Neural cell (in vitro differentiated cells): ENCODE measurements at regions not wholly inside any gene's neighbourhood (a gene's known extent, or its start where the extent isn't known, plus 50 kb on each side); places are given as distances from the start of the nearest gene placed in this dataset.
"Not testable (repeated sequence)": the region's sequence is repeated elsewhere in the genome, so short reads cannot be mapped to it uniquely, and the experiment has no call there.

Experiments used
- H2AFZ ChIP-seq: fragments of 200-600, 300-800 bp; sonication (generic), shearing (Covaris generic); 2 replicates; pipeline ENCODE4 v1.6.0; 2014; ENCODE audit warnings: low read depth, mild to moderate bottlenecking, antibody characterized with exemption, low read length, moderate library complexity
- H3F3A ChIP-seq: fragments of 200-600 bp; shearing (Covaris generic); 2 replicates; pipeline ENCODE4 v1.6.1; 2016; ENCODE audit warnings: mild to moderate bottlenecking, moderate library complexity, mixed read lengths, antibody characterized with exemption, low read length; ENCODE audit not compliant: insufficient read depth, poor library complexity, severe bottlenecking
- H3K27ac ChIP-seq: fragments of 200-600, 300-800 bp; sonication (generic), shearing (Covaris generic); 2 replicates; pipeline ENCODE4 v1.5.1; 2014; ENCODE audit warnings: mild to moderate bottlenecking, low read length, moderate library complexity
- H3K27me3 ChIP-seq: fragments of 300-800, 200-600 bp; sonication (generic), shearing (Covaris generic); 2 replicates; pipeline ENCODE4 v1.6.0; 2014; ENCODE audit warnings: mild to moderate bottlenecking, low read depth, low read length, moderate library complexity; ENCODE audit not compliant: insufficient read depth
- H3K36me3 ChIP-seq: fragments of 300-800, 200-600 bp; sonication (generic), shearing (Covaris generic); 2 replicates; pipeline ENCODE4 v1.5.1; 2014; ENCODE audit warnings: mild to moderate bottlenecking, antibody characterized with exemption, low read length, moderate library complexity; ENCODE audit not compliant: insufficient read depth
- H3K4me2 ChIP-seq: fragments of 300-800, 200-600 bp; sonication (generic), shearing (Covaris generic); 2 replicates; pipeline ENCODE4 v1.6.0; 2014; ENCODE audit warnings: mild to moderate bottlenecking, low read length
- H3K4me3 ChIP-seq: fragments of 300-800, 200-600 bp; sonication (generic), shearing (Covaris generic); 2 replicates; pipeline ENCODE4 v1.5.1; 2014; ENCODE audit warnings: mild to moderate bottlenecking, low read length, moderate library complexity
- H3K79me2 ChIP-seq: fragments of 200-600 bp; shearing (Covaris generic); replicated peaks from 2 replicates; pipeline ENCODE4 v1.6.0; 2014; ENCODE audit warnings: mild to moderate bottlenecking, low read length, moderate library complexity; ENCODE audit not compliant: insufficient read depth
- H3K9ac ChIP-seq: fragments of 300-800, 200-600 bp; sonication (generic), shearing (Covaris generic); 2 replicates; pipeline ENCODE4 v1.6.1; 2016; ENCODE audit warnings: mild to moderate bottlenecking, low read length, mixed read lengths
- H3K9me2 ChIP-seq: fragments of 200-600 bp; shearing (Covaris generic); 2 replicates; pipeline ENCODE4 v1.6.1; 2016; ENCODE audit warnings: mild to moderate bottlenecking, low read length, mixed read lengths; ENCODE audit not compliant: insufficient read depth
- H3K9me3 ChIP-seq: fragments of 200-600, 300-800 bp; sonication (generic), shearing (Covaris generic); 2 replicates; pipeline ENCODE4 v1.6.1; 2016; ENCODE audit warnings: mild to moderate bottlenecking, mixed run types, low read length, moderate library complexity, mixed read lengths
- H4K20me1 ChIP-seq: fragments of 200-600 bp; shearing (Covaris generic); 2 replicates; pipeline ENCODE4 v1.6.1; 2016; ENCODE audit warnings: mild to moderate bottlenecking, mixed run types; ENCODE audit not compliant: insufficient read depth
- CTCF ChIP-seq: fragments of 450-650 bp; IDR thresholded peaks from 2 replicates; pipeline ENCODE4 v1.5.1; 2014; ENCODE audit warnings: antibody characterized with exemption, mild to moderate bottlenecking, moderate library complexity; ENCODE audit not compliant: poor library complexity, severe bottlenecking
- EP300 ChIP-seq: fragments of 450-650 bp; conservative IDR thresholded peaks from 2 replicates; pipeline ENCODE4 v1.6.1; 2014; ENCODE audit warnings: antibody characterized with exemption, mild to moderate bottlenecking, moderate library complexity; ENCODE audit not compliant: poor library complexity, severe bottlenecking
- EZH2 ChIP-seq: fragments of 200-600, 300-800 bp; shearing (Covaris generic), sonication (generic); IDR thresholded peaks from 2 replicates; pipeline ENCODE4 v1.6.1; 2014; ENCODE audit warnings: antibody characterized with exemption, low read length, borderline replicate concordance, mild to moderate bottlenecking; ENCODE audit not compliant: insufficient read depth, poor library complexity, severe bottlenecking
- MXI1 ChIP-seq: fragments of 450-650 bp; conservative IDR thresholded peaks from 2 replicates; pipeline ENCODE4 v1.6.1; 2014; ENCODE audit warnings: antibody characterized with exemption, mild to moderate bottlenecking; ENCODE audit not compliant: poor library complexity, severe bottlenecking
- POLR2AphosphoS5 ChIP-seq: IDR thresholded peaks from 2 replicates; pipeline ENCODE4 v1.6.1; 2012
- RAD21 ChIP-seq: fragments of 450-650 bp; conservative IDR thresholded peaks from 2 replicates; pipeline ENCODE4 v1.6.1; 2014; ENCODE audit warnings: antibody characterized with exemption, mild to moderate bottlenecking, moderate library complexity
- REST ChIP-seq: IDR thresholded peaks from 2 replicates; pipeline ENCODE4 v1.6.1; 2012; ENCODE audit warnings: borderline replicate concordance
- SMC3 ChIP-seq: fragments of 450-650 bp; conservative IDR thresholded peaks from 2 replicates; pipeline ENCODE4 v1.6.1; 2014; ENCODE audit warnings: antibody characterized with exemption, mild to moderate bottlenecking, moderate library complexity; ENCODE audit not compliant: poor library complexity
- TAF1 ChIP-seq: IDR thresholded peaks from 2 replicates; pipeline ENCODE4 v1.6.1; 2012; ENCODE audit warnings: low read depth

GRCh38 chr5:120174089-120174488, 290.0 kb upstream of the PRR16 start:
- TF ChIP-seq EP300 = no peak
- TF ChIP-seq EZH2 = no peak
- TF ChIP-seq TAF1 = no peak
- TF ChIP-seq POLR2AphosphoS5 = no peak
- no peak for TF ChIP-seq CTCF
- TF ChIP-seq RAD21 = no peak
- TF ChIP-seq MXI1 = no peak
- no peak for TF ChIP-seq SMC3
- TF ChIP-seq REST = no peak
- H3K27me3 ChIP-seq = no peaks in the 10 kb centered on the region
- no peaks in the 10 kb centered on the region for H4K20me1 ChIP-seq
- H2AFZ ChIP-seq = no peak overlapping the region
- no peaks in the 10 kb centered on the region for H3K9me2 ChIP-seq
- H3K4me3 ChIP-seq = no peak overlapping the region
- H3K36me3 ChIP-seq = no peaks in the 10 kb centered on the region
- no peak overlapping the region for H3K9ac ChIP-seq
- no peak overlapping the region for H3K27ac ChIP-seq
- H3K79me2 ChIP-seq = no peaks in the 10 kb centered on the region
- H3F3A ChIP-seq = no peaks in the 10 kb centered on the region
- no peaks in the 10 kb centered on the region for H3K9me3 ChIP-seq
- H3K4me2 ChIP-seq = no peak overlapping the region

DNA sequence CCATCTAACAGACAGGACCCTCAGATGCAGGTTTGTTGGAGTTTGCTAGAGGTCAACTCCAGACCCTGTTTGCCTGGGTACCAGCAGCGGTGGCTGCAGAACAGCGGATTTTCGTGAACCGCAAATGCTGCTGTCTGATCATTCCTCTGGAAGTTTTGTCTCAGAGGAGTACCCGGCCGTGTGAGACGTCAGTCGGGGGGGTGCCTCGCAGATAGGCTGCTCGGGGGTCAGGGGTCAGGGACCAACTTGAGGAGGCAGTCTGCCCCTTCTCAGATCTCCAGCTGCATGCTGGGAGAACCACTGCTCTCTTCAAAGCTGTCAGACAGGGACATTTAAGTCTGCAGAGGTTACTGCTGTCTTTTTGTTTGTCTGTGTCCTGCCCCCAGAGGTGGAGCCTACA, 282.9 kb upstream of the PRR16 start:
- H4K20me1 ChIP-seq, H3K9ac ChIP-seq, H3K4me3 ChIP-seq, H3K27ac ChIP-seq, H3F3A ChIP-seq, H3K27me3 ChIP-seq, H3K36me3 ChIP-seq, H3K4me2 ChIP-seq, H3K79me2 ChIP-seq, H2AFZ ChIP-seq, H3K9me2 ChIP-seq, H3K9me3 ChIP-seq: not testable (repeated sequence)

GRCh38 chr5:120194650-120195049, 269.4 kb upstream of the PRR16 start:
- not testable (repeated sequence) for H3K27ac ChIP-seq, H3K79me2 ChIP-seq, H3K27me3 ChIP-seq, H3K9me3 ChIP-seq, H3K4me2 ChIP-seq, H2AFZ ChIP-seq, H3K9ac ChIP-seq, H3F3A ChIP-seq, H3K9me2 ChIP-seq, H3K4me3 ChIP-seq, H3K36me3 ChIP-seq, H4K20me1 ChIP-seq
